ENCODE measurements at regions not wholly inside any gene's neighbourhood (a gene's known extent, or its start where the extent isn't known, plus 50 kb on each side); places are given as distances from the start of the nearest gene placed in this dataset.

- DNase-seq (no peak), ATAC-seq (no peak)
- intact Hi-C loops (cut with DNase I) = no loop called here
- Histone ChIP-seq H3K4me3 (no peak overlapping the region), H3K27me3 (no peaks in the 10 kb centered on the region), H3K27ac (no peak overlapping the region), H3K36me3 (no peaks in the 10 kb centered on the region), H3K9me3 (no peaks in the 10 kb centered on the region), H3K4me1 (no peaks in the 10 kb centered on the region)
- WGBS (ENCODE audit: insufficient coverage, low coverage, low lambda C conversion rate, missing lambda C conversion rate) = 85% methylated on average over 10 of the region's 10 CpGs
- TF ChIP-seq POLR2A (IDR thresholded peaks at IDR 0.05) = no peak
- TF ChIP-seq CTCF (IDR thresholded peaks at IDR 0.05) = no peak
Measured at GRCh38 chrX:871626-872025, 241.0 kb downstream of the SHOX start.

GRCh38 chrX:867966-868647 lies 237.5 kb downstream of the SHOX start:
- intact Hi-C loops (cut with DNase I) = no loop called here
- H3K27ac ChIP-seq = no peak overlapping the region
- DNase-seq (no peak), ATAC-seq (no peak)
- 52% methylated on average over 9 of the region's 18 CpGs for WGBS (ENCODE audit: insufficient coverage, low coverage, low lambda C conversion rate, missing lambda C conversion rate)
- no peak for TF ChIP-seq CTCF (IDR thresholded peaks at IDR 0.05)
- H3K36me3 ChIP-seq = no peaks in the 10 kb centered on the region
- no peaks in the 10 kb centered on the region for H3K4me1 ChIP-seq
- H3K9me3 ChIP-seq = no peaks in the 10 kb centered on the region
- no peaks in the 10 kb centered on the region for H3K27me3 ChIP-seq
- no peak overlapping the region for H3K4me3 ChIP-seq

- H3K27me3 ChIP-seq = no peaks in the 10 kb centered on the region
- H3K4me3 ChIP-seq = no peak overlapping the region
- no peak for ATAC-seq
- no peak for DNase-seq
- 54% methylated on average over 6 of the region's 11 CpGs for WGBS (ENCODE audit: insufficient coverage, low coverage, low lambda C conversion rate, missing lambda C conversion rate)
- H3K27ac ChIP-seq = no peak overlapping the region
- no peaks in the 10 kb centered on the region for H3K4me1 ChIP-seq
- intact Hi-C loops (cut with DNase I) = no loop called here
- no peaks in the 10 kb centered on the region for H3K9me3 ChIP-seq
- H3K36me3 ChIP-seq = no peaks in the 10 kb centered on the region
- no peak for TF ChIP-seq POLR2A (IDR thresholded peaks at IDR 0.05)
- no peak for TF ChIP-seq CTCF (IDR thresholded peaks at IDR 0.05)
Measured at GRCh38 chrX:867502-867901, 236.9 kb downstream of the SHOX start.

- Histone ChIP-seq H3K4me3 (no peak overlapping the region), H3K9me3 (no peaks in the 10 kb centered on the region), H3K27me3 (no peaks in the 10 kb centered on the region), H3K4me1 (no peaks in the 10 kb centered on the region), H3K27ac (no peak overlapping the region), H3K36me3 (no peaks in the 10 kb centered on the region)
- ATAC-seq (no peak), DNase-seq (no peak)
- intact Hi-C loops (cut with DNase I) = no loop called here
- WGBS (ENCODE audit: insufficient coverage, low coverage, low lambda C conversion rate, missing lambda C conversion rate) = 42% methylated on average over 16 of the region's 18 CpGs
- no peak for TF ChIP-seq CTCF (IDR thresholded peaks at IDR 0.05)
- TF ChIP-seq POLR2A (IDR thresholded peaks at IDR 0.05) = no peak
Measured at GRCh38 chrX:866441-866990, 235.9 kb downstream of the SHOX start.
